GM12878 (cell line): ENCODE measurements at regions not wholly inside any gene's neighbourhood (a gene's known extent, or its start where the extent isn't known, plus 50 kb on each side); places are given as distances from the start of the nearest gene placed in this dataset.

Experiments used
- ATAC-seq: fragments of 200-7000 bp; cut with Tn5 transposase; 3 replicates; pipeline ENCODE4 v1.9.1; 2020; ENCODE audit warnings: mild to moderate bottlenecking, moderate library complexity
- BruUV-seq: library from RNA; stranded (reverse); fragments of 400-500 nt; replicated peaks from 2 replicates; lab custom pipeline; 2021; lab: Mats Ljungman, UMichigan
- CTCF ChIA-PET: fragments of 300-600 bp; sonication (Branson Sonifier 250); formaldehyde crosslinking; extraction: SDS; loops from one replicate; lab custom pipeline; 2021; ENCODE audit warnings: inconsistent platforms; lab: Yijun Ruan, JAX
- POLR2A ChIA-PET: fragments of 350-600 bp; formaldehyde crosslinking; extraction: SDS; loops from one replicate; lab custom pipeline; 2021; ENCODE audit warnings: inconsistent platforms; lab: Charles Lee
- RAD21 ChIA-PET: fragments of 300-600 bp; sonication (Branson Sonifier 250); formaldehyde crosslinking; loops from one replicate; lab custom pipeline; 2023; ENCODE audit warnings: antibody characterized with exemption; ENCODE audit not compliant: unreplicated experiment; lab: Charles Lee
- SMC1A ChIA-PET: fragments of 300-600 bp; sonication (Branson Sonifier 250); formaldehyde crosslinking; loops from one replicate; lab custom pipeline; 2023; ENCODE audit not compliant: unreplicated experiment, uncharacterized antibody; lab: Charles Lee
- DNase-seq: peaks from one replicate; pipeline ENCODE4 v3.0.0-alpha.2; 2011; ENCODE audit warnings: low read depth, low spot score
- FAIRE-seq: peaks from 3 replicates; lab custom pipeline; 2011; peaks lifted over from hg19 to GRCh38; lab: Jason Lieb, UNC
- H2AFZ ChIP-seq: 2 replicates; pipeline ENCODE4 v1.6.0; 2011; ENCODE audit warnings: low read depth, low read length, control low read depth; ENCODE audit not compliant: control insufficient read depth
- H3K27ac ChIP-seq: 2 replicates; pipeline ENCODE4 v1.5.1; 2011; ENCODE audit warnings: control low read depth; ENCODE audit not compliant: control insufficient read depth, insufficient read depth
- H3K27me3 ChIP-seq, 2 experiments: replicated peaks in 1 of 2; 2 replicates each; pipeline versions ENCODE4 v1.6.0 to v1.6.1; 2011; ENCODE audit warnings: low read length in 1 of 2; ENCODE audit not compliant: control insufficient read depth in 2 of 2, insufficient read depth in 2 of 2
- H3K36me3 ChIP-seq, 2 experiments: 2 replicates each; pipeline ENCODE4 v1.5.1; 2011; ENCODE audit warnings: low read length in 1 of 2; ENCODE audit not compliant: control insufficient read depth in 2 of 2, insufficient read depth in 2 of 2
- H3K4me1 ChIP-seq: 2 replicates; pipeline ENCODE4 v1.6.1; 2011; ENCODE audit warnings: mild to moderate bottlenecking, low read length, moderate library complexity, mixed read lengths; ENCODE audit not compliant: control insufficient read depth, insufficient read depth
- H3K4me2 ChIP-seq: 2 replicates; pipeline ENCODE4 v1.6.0; 2011; ENCODE audit warnings: control low read depth; ENCODE audit not compliant: control insufficient read depth, insufficient read depth
- H3K4me3 ChIP-seq: fragments of 200-600 bp; sonication (generic); 2 replicates; pipeline ENCODE4 v1.5.1; 2016
- H3K79me2 ChIP-seq: 2 replicates; pipeline ENCODE4 v1.6.0; 2011; ENCODE audit warnings: low read length; ENCODE audit not compliant: control insufficient read depth, insufficient read depth
- H3K9ac ChIP-seq: 2 replicates; pipeline ENCODE4 v1.8.0; 2011; ENCODE audit warnings: low read length, control low read depth, mixed read lengths; ENCODE audit not compliant: control insufficient read depth, insufficient read depth
- H3K9me3 ChIP-seq: replicated peaks from 3 replicates; pipeline ENCODE4 v1.5.1; 2011; ENCODE audit warnings: mild to moderate bottlenecking, low read length; ENCODE audit not compliant: control insufficient read depth, insufficient read depth
- H4K20me1 ChIP-seq: 2 replicates; pipeline ENCODE4 v1.6.0; 2011; ENCODE audit not compliant: control insufficient read depth, insufficient read depth
- BACH1 ChIP-seq: fragments of 450-650 bp; IDR thresholded peaks from 2 replicates; pipeline ENCODE4 v1.6.1; 2017; ENCODE audit warnings: mild to moderate bottlenecking, borderline replicate concordance
- BCL11A ChIP-seq: IDR thresholded peaks from 2 replicates; pipeline ENCODE4 v1.6.1; 2011; ENCODE audit warnings: low read depth, low read length
- BMI1 ChIP-seq: fragments of 450-650 bp; IDR thresholded peaks from 2 replicates; pipeline ENCODE4 v1.6.1; 2016; ENCODE audit warnings: mild to moderate bottlenecking, moderate library complexity, borderline replicate concordance
- CBX3 ChIP-seq: fragments of 200-600 bp; sonication (generic); IDR thresholded peaks from 2 replicates; pipeline ENCODE4 v1.6.1; 2016; ENCODE audit warnings: low read depth, borderline replicate concordance
- EED ChIP-seq: sonication (generic); IDR thresholded peaks from 2 replicates; pipeline ENCODE4 v1.6.1; 2016; ENCODE audit warnings: antibody characterized with exemption, low read depth
- NR2F1 ChIP-seq: fragments of 450-650 bp; conservative IDR thresholded peaks from 2 replicates; pipeline ENCODE4 v1.6.1; 2017; ENCODE audit warnings: mild to moderate bottlenecking
- POLR2AphosphoS2 ChIP-seq: IDR thresholded peaks from 2 replicates; pipeline ENCODE4 v1.6.1; 2011; ENCODE audit warnings: low read depth, mild to moderate bottlenecking, low read length, improper control_type of control experiment, moderate library complexity
- POU2F2 ChIP-seq: IDR thresholded peaks from 3 replicates; pipeline ENCODE4 v1.6.1; 2011; ENCODE audit warnings: low read depth, mild to moderate bottlenecking, low read length, borderline replicate concordance
- RAD21 ChIP-seq: IDR thresholded peaks from 2 replicates; pipeline ENCODE4 v1.6.1; 2011; ENCODE audit warnings: mild to moderate bottlenecking, low read depth, low read length, moderate library complexity; ENCODE audit not compliant: insufficient read depth
- SIN3A ChIP-seq: IDR thresholded peaks from 2 replicates; pipeline ENCODE4 v1.6.1; 2012; ENCODE audit warnings: low read depth, low read length, improper control_type of control experiment
- SUZ12 ChIP-seq: fragments of 200-600 bp; sonication (generic); IDR thresholded peaks from one replicate; pipeline ENCODE4 v1.6.1; 2018; ENCODE audit warnings: antibody characterized with exemption, mild to moderate bottlenecking; ENCODE audit not compliant: unreplicated experiment
- WRNIP1 ChIP-seq: IDR thresholded peaks from 2 replicates; pipeline ENCODE4 v1.6.1; 2011; ENCODE audit warnings: low read depth, low read length, improper control_type of control experiment, borderline replicate concordance
- ZBTB33 ChIP-seq: fragments of 450-650 bp; IDR thresholded peaks from 2 replicates; pipeline ENCODE4 v1.6.1; 2017; ENCODE audit warnings: mild to moderate bottlenecking
- WGBS: methylation state at CpG from one replicate; pipeline ENCODE4 v1.1.6; 2016; ENCODE audit warnings: low lambda C conversion rate; ENCODE audit not compliant: insufficient replicate concordance, insufficient coverage; ENCODE audit errors: missing lambda C conversion rate; 5-methylcytosine and 5-hydroxymethylcytosine counted together
- in situ Hi-C: fragments of 300-500 bp; cut with MboI; formaldehyde crosslinking; loops from 9 replicates; pipeline ENCODE4 v1.14.3; 2018; ENCODE audit warnings: mixed read lengths
- intact Hi-C: fragments of 100-400 bp; cut with micrococcal nuclease; formaldehyde crosslinking; loops from one replicate; pipeline ENCODE4 v1.14.2; 2022; ENCODE audit not compliant: unreplicated experiment
- TF ChIP-seq, protein P1 (sequence below): fragments of 450-650 bp; conservative IDR thresholded peaks from 2 replicates; pipeline ENCODE4 v1.6.1; 2017; ENCODE audit warnings: mild to moderate bottlenecking, moderate library complexity
- TF ChIP-seq, protein P2 (sequence below): fragments of 450-650 bp; IDR thresholded peaks from 2 replicates; pipeline ENCODE4 v1.6.1; 2017; ENCODE audit warnings: mild to moderate bottlenecking, low read depth, inconsistent platforms; ENCODE audit not compliant: poor library complexity, severe bottlenecking

GRCh38 chr6:105545228-105545920 is 142.5 kb upstream of the PREP start:
- ChIA-PET CTCF (interaction anchor here (0.7 to 1.4 kb wide), 2 partner anchors 10 to 26 kb away, joined by 3 read pairs; no protein-coding TSS in a partner anchor), SMC1A (interaction anchor here (0.7 to 2.3 kb wide), 6 partner anchors 11 to 108 kb away, joined by 3 to 11 read pairs (median 5); no protein-coding TSS in a partner anchor), RAD21 (no interaction called here)
- ATAC-seq (no peak), FAIRE-seq (no peak)
- intact Hi-C loops (no loop called here), in situ Hi-C loops (no loop called here)
- H4K20me1 ChIP-seq = no peaks in the 10 kb centered on the region
- no peaks in the 10 kb centered on the region for H3K9me3 ChIP-seq
- no peak overlapping the region for H3K9ac ChIP-seq
- no peak overlapping the region for H2AFZ ChIP-seq
- TF ChIP-seq SUZ12 = no peak
- no peak for TF ChIP-seq POLR2AphosphoS2
- TF ChIP-seq BCL11A = no peak
- no peak for TF ChIP-seq BACH1
- TF ChIP-seq, protein P1, sequence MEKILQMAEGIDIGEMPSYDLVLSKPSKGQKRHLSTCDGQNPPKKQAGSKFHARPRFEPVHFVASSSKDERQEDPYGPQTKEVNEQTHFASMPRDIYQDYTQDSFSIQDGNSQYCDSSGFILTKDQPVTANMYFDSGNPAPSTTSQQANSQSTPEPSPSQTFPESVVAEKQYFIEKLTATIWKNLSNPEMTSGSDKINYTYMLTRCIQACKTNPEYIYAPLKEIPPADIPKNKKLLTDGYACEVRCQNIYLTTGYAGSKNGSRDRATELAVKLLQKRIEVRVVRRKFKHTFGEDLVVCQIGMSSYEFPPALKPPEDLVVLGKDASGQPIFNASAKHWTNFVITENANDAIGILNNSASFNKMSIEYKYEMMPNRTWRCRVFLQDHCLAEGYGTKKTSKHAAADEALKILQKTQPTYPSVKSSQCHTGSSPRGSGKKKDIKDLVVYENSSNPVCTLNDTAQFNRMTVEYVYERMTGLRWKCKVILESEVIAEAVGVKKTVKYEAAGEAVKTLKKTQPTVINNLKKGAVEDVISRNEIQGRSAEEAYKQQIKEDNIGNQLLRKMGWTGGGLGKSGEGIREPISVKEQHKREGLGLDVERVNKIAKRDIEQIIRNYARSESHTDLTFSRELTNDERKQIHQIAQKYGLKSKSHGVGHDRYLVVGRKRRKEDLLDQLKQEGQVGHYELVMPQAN = no peak
- TF ChIP-seq CBX3 = no peak
- TF ChIP-seq EED = no peak
- TF ChIP-seq BMI1 = no peak
- no peak for TF ChIP-seq RAD21
- TF ChIP-seq SIN3A = no peak
- TF ChIP-seq NR2F1 = no peak
- TF ChIP-seq, protein P2, sequence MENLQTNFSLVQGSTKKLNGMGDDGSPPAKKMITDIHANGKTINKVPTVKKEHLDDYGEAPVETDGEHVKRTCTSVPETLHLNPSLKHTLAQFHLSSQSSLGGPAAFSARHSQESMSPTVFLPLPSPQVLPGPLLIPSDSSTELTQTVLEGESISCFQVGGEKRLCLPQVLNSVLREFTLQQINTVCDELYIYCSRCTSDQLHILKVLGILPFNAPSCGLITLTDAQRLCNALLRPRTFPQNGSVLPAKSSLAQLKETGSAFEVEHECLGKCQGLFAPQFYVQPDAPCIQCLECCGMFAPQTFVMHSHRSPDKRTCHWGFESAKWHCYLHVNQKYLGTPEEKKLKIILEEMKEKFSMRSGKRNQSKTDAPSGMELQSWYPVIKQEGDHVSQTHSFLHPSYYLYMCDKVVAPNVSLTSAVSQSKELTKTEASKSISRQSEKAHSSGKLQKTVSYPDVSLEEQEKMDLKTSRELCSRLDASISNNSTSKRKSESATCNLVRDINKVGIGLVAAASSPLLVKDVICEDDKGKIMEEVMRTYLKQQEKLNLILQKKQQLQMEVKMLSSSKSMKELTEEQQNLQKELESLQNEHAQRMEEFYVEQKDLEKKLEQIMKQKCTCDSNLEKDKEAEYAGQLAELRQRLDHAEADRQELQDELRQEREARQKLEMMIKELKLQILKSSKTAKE = no peak
- no peak for TF ChIP-seq POU2F2
- no peak for TF ChIP-seq WRNIP1
- no peak for TF ChIP-seq ZBTB33
- TF ChIP-seq, all 136 proteins: peak for 0
- 88% methylated on average over 4 of the region's 4 CpGs for WGBS
- Histone ChIP-seq H3K4me2 (no peak overlapping the region), H3K4me1 (no peaks in the 10 kb centered on the region), H3K27me3 (no peaks in the 10 kb centered on the region), H3K4me3 (no peak overlapping the region), H3K79me2 (no peaks in the 10 kb centered on the region), H3K27ac (no peak overlapping the region), H3K36me3 (no peaks in the 10 kb centered on the region)
- DNase-seq = no peak
- BruUV-seq = no TSS peak
- POLR2A ChIA-PET = no interaction called here
